Immature natural killer cell (primary cell): ENCODE measurements at regions not wholly inside any gene's neighbourhood (a gene's known extent, or its start where the extent isn't known, plus 50 kb on each side); places are given as distances from the start of the nearest gene placed in this dataset.

Experiments used
- DNase-seq, 3 donors: peaks; one replicate each; pipeline ENCODE4 v3.0.0; 2022; ENCODE audit warnings: mixed read lengths in 1 of 3
- H3K27ac Mint-ChIP-seq, 6 donors: one replicate each; pipeline ENCODE4 v1.8.0; 2020; ENCODE audit warnings: mixed read lengths in 6 of 6, mild to moderate bottlenecking in 5 of 6, inconsistent platforms in 4 of 6, moderate library complexity in 3 of 6
- H3K27me3 Mint-ChIP-seq, 3 donors: one replicate each; pipeline ENCODE4 v1.8.0; 2020 to 2021; ENCODE audit warnings: low read depth in 3 of 3, mild to moderate bottlenecking in 3 of 3, mixed read lengths in 3 of 3, moderate library complexity in 3 of 3, inconsistent platforms in 1 of 3
- H3K36me3 Mint-ChIP-seq, 3 donors: one replicate each; pipeline ENCODE4 v1.8.0; 2020; ENCODE audit warnings: mixed read lengths in 3 of 3, inconsistent platforms in 2 of 3, mild to moderate bottlenecking in 2 of 3
- H3K4me1 Mint-ChIP-seq, 2 donors: one replicate each; pipeline ENCODE4 v1.8.0; 2020; ENCODE audit warnings: inconsistent platforms in 2 of 2, mild to moderate bottlenecking in 2 of 2, mixed read lengths in 2 of 2, moderate library complexity in 1 of 2
- H3K4me3 Mint-ChIP-seq, 5 donors: one replicate each; pipeline ENCODE4 v1.8.0; 2020; ENCODE audit warnings: mild to moderate bottlenecking in 5 of 5, mixed read lengths in 5 of 5, inconsistent platforms in 3 of 5, moderate library complexity in 3 of 5
- H3K9me3 Mint-ChIP-seq, 6 donors: one replicate each; pipeline ENCODE4 v1.8.0; 2020; ENCODE audit warnings: mild to moderate bottlenecking in 6 of 6, mixed read lengths in 6 of 6, inconsistent platforms in 4 of 6, moderate library complexity in 3 of 6

- Mint-ChIP-seq H3K9me3 (peaks cover 0 to 2% (median 0%) of the 10 kb centered on the region in 6 donors), H3K4me3 (peak overlapping the region in 1 of 5 donors; percentile 40), H3K36me3 (no peaks in the 10 kb centered on the region), H3K27me3 (peaks cover 2 to 6% (median 2%) of the 10 kb centered on the region in 3 donors), H3K4me1 (peaks cover 13 to 23% of the 10 kb centered on the region in 2 donors), H3K27ac (peak overlapping the region in 4 of 6 donors; percentile 6 to 34 (median 15))
- peak; percentile 18 to 47 (median 25) for DNase-seq
These were observed 54.9 kb upstream of the SACS start for GRCh38 chr13:23488442-23488841.

GRCh38 chr13:23496255-23496654 is 62.8 kb upstream of the SACS start:
- Mint-ChIP-seq H3K27ac (no peak overlapping the region), H3K9me3 (no peaks in the 10 kb centered on the region), H3K4me3 (no peak overlapping the region), H3K36me3 (no peaks in the 10 kb centered on the region), H3K27me3 (peaks cover 4% of the 10 kb centered on the region in 3 donors), H3K4me1 (peaks cover 0 to 2% of the 10 kb centered on the region in 2 donors)
- DNase-seq: no peak

DNA sequence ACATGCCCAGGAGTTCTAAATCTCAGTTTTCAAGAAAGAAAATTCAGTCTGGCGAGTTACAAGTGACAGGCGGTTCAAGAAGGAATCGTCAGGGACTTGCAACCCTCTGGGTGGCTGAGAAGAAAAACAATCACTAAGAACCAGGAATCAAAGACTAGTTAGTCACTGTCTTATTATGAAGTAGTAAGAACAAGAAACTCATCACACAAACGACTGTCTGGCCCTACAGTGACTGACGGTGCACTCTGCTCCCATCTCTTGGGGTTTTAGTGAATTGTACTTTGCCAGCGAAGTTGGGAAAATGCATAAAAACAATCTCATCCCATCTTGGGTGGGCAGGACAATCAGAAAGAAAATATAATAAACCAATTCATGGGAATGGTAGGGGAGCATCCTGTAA is 63.7 kb upstream of the SACS start:
- H3K4me3 Mint-ChIP-seq: no peak overlapping the region
- H3K27ac Mint-ChIP-seq: no peak overlapping the region
- H3K27me3 Mint-ChIP-seq: peaks cover 4% of the 10 kb centered on the region in 3 donors
- no peaks in the 10 kb centered on the region for H3K36me3 Mint-ChIP-seq
- peaks cover 0 to 2% of the 10 kb centered on the region in 2 donors for H3K4me1 Mint-ChIP-seq
- DNase-seq: no peak
- no peaks in the 10 kb centered on the region for H3K9me3 Mint-ChIP-seq

GRCh38 chr13:23500849-23501248 is 67.3 kb upstream of the SACS start:
- H3K27ac Mint-ChIP-seq: no peak overlapping the region
- no peak for DNase-seq
- H3K9me3 Mint-ChIP-seq: no peaks in the 10 kb centered on the region
- no peaks in the 10 kb centered on the region for H3K36me3 Mint-ChIP-seq
- H3K27me3 Mint-ChIP-seq: peaks cover 0 to 6% (median 4%) of the 10 kb centered on the region in 3 donors
- no peaks in the 10 kb centered on the region for H3K4me1 Mint-ChIP-seq
- H3K4me3 Mint-ChIP-seq: no peak overlapping the region

DNA sequence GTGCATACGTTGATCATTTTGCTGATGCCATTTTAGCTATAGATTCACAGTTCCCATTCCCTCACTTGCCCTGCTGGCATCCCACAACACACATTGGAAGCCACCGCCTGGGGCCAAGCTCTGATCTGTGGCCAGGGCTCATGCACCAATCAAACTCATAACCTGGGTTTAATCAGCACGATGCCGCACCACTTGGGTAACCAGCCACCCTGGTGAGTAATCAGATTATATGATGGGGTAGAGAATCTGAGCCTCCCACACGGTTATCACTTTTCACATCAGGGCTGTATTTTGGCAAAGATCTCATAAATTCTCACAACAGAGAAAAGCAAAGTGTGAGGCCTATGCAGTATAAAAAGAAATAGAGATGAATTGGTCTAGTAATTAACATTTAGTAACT is 66.0 kb upstream of the TNFRSF19 start:
- no peak overlapping the region for H3K4me3 Mint-ChIP-seq
- peaks cover 0 to 6% (median 1%) of the 10 kb centered on the region in 3 donors for H3K27me3 Mint-ChIP-seq
- no peak overlapping the region for H3K27ac Mint-ChIP-seq
- no peaks in the 10 kb centered on the region for H3K36me3 Mint-ChIP-seq
- no peaks in the 10 kb centered on the region for H3K4me1 Mint-ChIP-seq
- no peak for DNase-seq
- H3K9me3 Mint-ChIP-seq: no peaks in the 10 kb centered on the region

DNA sequence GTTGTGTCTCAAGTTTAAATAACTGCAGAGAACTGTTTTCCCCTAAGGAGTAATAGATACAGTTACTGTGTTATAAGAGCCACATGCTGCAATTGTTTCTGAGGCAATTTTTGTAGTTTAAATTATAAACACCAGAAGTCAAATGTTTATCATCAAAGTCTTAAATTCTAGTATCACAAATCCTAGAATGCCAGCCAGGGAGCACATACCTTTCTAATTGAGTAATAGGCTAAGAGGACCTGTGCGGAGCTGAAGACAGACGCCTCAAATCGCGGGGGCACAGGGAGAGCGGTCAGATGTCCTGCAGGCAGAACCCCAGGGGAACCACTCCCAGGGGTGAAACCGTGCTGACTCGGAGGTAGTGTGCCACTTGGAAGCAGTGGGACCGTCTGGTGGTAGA is 65.2 kb upstream of the TNFRSF19 start:
- H3K36me3 Mint-ChIP-seq: no peaks in the 10 kb centered on the region
- H3K4me1 Mint-ChIP-seq: no peaks in the 10 kb centered on the region
- no peak overlapping the region for H3K4me3 Mint-ChIP-seq
- H3K27me3 Mint-ChIP-seq: peaks cover 0 to 6% (median 3%) of the 10 kb centered on the region in 3 donors
- no peak overlapping the region for H3K27ac Mint-ChIP-seq
- DNase-seq: no peak
- no peaks in the 10 kb centered on the region for H3K9me3 Mint-ChIP-seq

- no peak for DNase-seq
- Mint-ChIP-seq H3K9me3 (no peaks in the 10 kb centered on the region), H3K27me3 (peaks cover 1 to 6% (median 3%) of the 10 kb centered on the region in 3 donors), H3K4me3 (no peak overlapping the region), H3K4me1 (no peaks in the 10 kb centered on the region), H3K27ac (no peak overlapping the region), H3K36me3 (no peaks in the 10 kb centered on the region)
These were observed 64.0 kb upstream of the TNFRSF19 start for GRCh38 chr13:23506071-23506806.

- DNase-seq: no peak
- no peaks in the 10 kb centered on the region for H3K9me3 Mint-ChIP-seq
- H3K27ac Mint-ChIP-seq: no peak overlapping the region
- H3K4me3 Mint-ChIP-seq: no peak overlapping the region
- H3K36me3 Mint-ChIP-seq: no peaks in the 10 kb centered on the region
- H3K4me1 Mint-ChIP-seq: no peaks in the 10 kb centered on the region
- peaks cover 3 to 6% (median 4%) of the 10 kb centered on the region in 3 donors for H3K27me3 Mint-ChIP-seq
These were observed 63.4 kb upstream of the TNFRSF19 start for GRCh38 chr13:23506807-23507291.

DNA sequence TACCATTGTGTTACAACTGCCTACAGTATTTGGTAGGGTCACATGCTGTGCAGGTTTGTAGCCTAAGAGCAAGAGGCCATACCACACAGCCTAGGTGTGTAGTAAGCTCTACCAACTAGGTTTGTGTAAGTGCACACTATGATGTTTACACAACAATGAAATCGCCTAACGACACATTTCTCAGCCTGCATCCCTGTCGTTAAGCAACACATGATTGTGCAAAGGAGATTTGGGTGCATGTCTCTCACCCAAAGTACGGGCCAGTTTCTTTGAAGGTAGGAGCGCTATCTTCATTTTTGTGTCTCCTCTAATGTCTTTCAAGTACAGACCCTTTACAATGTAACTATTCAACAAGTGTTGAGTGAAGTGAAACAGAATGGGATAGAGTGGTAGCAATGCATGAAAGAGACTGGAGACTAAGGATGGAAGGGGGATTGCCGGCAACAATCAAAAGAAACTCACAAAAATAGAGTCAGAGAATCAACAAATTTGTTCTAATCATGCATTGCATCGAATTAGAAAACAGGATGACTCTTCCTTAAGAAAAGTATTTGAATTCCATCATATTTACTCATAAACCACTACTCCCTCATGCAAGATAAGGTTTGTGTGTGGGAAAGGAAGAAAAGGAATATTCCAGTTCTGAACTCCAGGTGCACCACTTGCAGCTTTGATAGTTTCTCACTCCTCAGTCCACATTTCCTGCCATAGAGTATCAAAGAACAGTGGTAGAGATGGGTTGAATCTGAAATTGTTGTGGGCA is 60.2 kb upstream of the TNFRSF19 start:
- Mint-ChIP-seq H3K36me3 (no peaks in the 10 kb centered on the region), H3K27me3 (peaks cover 4 to 11% (median 4%) of the 10 kb centered on the region in 3 donors), H3K9me3 (no peaks in the 10 kb centered on the region), H3K27ac (no peak overlapping the region), H3K4me3 (no peak overlapping the region), H3K4me1 (no peaks in the 10 kb centered on the region)
- DNase-seq: no peak

- Mint-ChIP-seq H3K27me3 (peaks cover 0 to 11% (median 4%) of the 10 kb centered on the region in 3 donors), H3K27ac (no peak overlapping the region), H3K9me3 (no peaks in the 10 kb centered on the region), H3K4me1 (no peaks in the 10 kb centered on the region), H3K36me3 (no peaks in the 10 kb centered on the region), H3K4me3 (no peak overlapping the region)
- DNase-seq: no peak
These were observed 59.7 kb upstream of the TNFRSF19 start for GRCh38 chr13:23510544-23510916.

GRCh38 chr13:23510979-23511735 is 59.1 kb upstream of the TNFRSF19 start:
- H3K4me1 Mint-ChIP-seq: no peaks in the 10 kb centered on the region
- H3K9me3 Mint-ChIP-seq: no peaks in the 10 kb centered on the region
- DNase-seq: no peak
- no peaks in the 10 kb centered on the region for H3K36me3 Mint-ChIP-seq
- no peak overlapping the region for H3K4me3 Mint-ChIP-seq
- peaks cover 0 to 11% (median 4%) of the 10 kb centered on the region in 3 donors for H3K27me3 Mint-ChIP-seq
- no peak overlapping the region for H3K27ac Mint-ChIP-seq

DNA sequence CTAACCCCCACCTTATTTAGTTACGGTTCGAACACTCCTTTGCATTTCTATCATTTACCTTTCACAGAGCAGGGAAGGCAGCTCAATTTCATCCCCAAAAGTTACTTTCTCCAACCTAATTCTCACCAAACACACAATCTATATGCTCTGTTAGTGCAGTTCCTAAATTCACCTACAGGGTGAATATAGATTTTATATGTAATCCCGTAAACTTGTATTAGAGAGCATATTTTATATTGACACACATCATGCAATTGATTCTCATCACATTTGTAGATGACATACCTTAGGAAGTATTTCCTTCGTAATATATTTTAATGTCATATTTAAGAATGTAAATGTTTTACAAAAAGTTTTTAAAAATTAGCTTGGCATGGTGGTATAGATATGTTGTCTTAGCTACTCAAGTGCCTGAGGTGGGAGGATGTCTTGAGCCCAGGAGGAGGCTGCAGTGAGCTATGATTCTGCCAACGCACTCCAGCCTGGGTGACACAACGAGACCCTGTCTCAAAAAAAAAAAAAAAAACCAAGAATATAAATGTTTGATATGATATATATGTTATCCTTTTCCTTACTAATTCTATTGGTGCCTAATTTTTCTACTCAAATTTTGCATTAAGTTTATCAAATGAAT is 57.3 kb upstream of the TNFRSF19 start:
- Mint-ChIP-seq H3K36me3 (no peaks in the 10 kb centered on the region), H3K27ac (no peak overlapping the region), H3K9me3 (no peaks in the 10 kb centered on the region), H3K4me1 (no peaks in the 10 kb centered on the region), H3K4me3 (no peak overlapping the region), H3K27me3 (peaks cover 0 to 10% (median 4%) of the 10 kb centered on the region in 3 donors)
- DNase-seq: no peak

- H3K4me1 Mint-ChIP-seq: no peaks in the 10 kb centered on the region
- peaks cover 0 to 10% (median 4%) of the 10 kb centered on the region in 3 donors for H3K27me3 Mint-ChIP-seq
- no peak overlapping the region for H3K4me3 Mint-ChIP-seq
- no peak overlapping the region for H3K27ac Mint-ChIP-seq
- no peaks in the 10 kb centered on the region for H3K9me3 Mint-ChIP-seq
- DNase-seq: no peak
- H3K36me3 Mint-ChIP-seq: no peaks in the 10 kb centered on the region
These were observed 56.8 kb upstream of the TNFRSF19 start for GRCh38 chr13:23513455-23513854.
